ENCODE measurements at regions not wholly inside any gene's neighbourhood (a gene's known extent, or its start where the extent isn't known, plus 50 kb on each side); places are given as distances from the start of the nearest gene placed in this dataset.
"Not testable (repeated sequence)": the region's sequence is repeated elsewhere in the genome, so short reads cannot be mapped to it uniquely, and the experiment has no call there.

- no peak for DNase-seq
Measured at GRCh38 chr14:89067293-89067972, 243.0 kb downstream of the TTC8 start.

GRCh38 chr14:89078021-89078795 lies 253.8 kb downstream of the TTC8 start:
- no peak for DNase-seq

GRCh38 chr14:89085231-89085731 lies 260.8 kb downstream of the TTC8 start:
- no peak for DNase-seq

DNA sequence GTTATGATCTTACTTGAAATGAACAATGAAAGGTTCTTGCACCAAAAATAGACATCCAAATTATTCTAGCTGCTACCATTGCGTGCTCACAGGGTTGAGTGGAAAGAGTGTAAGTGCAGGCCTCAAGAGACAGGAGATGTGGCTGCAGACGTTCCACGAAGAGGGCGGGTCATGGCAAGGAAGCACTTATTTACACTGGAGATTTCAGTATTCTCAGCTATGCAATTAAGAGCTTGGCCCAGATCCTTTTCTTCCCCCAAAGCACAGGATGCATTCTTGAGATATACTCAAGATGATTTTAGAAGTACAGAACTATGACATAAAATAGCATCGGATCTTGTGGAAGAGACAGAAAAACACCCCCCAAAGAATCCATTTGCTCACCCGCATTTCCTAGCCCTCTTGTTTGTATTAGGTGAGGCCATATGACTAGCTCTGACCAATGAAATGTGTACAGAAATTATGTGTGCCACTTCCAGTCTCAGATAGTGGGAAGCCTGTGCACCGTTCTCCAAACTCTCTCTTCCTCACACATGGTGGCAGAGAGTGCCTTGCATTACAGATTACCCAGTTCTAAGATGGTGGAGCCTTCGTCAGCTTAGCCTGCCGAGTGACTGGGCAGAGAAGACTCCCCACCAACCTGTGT lies 261.4 kb downstream of the TTC8 start:
- DNase-seq, result no peak

DNA sequence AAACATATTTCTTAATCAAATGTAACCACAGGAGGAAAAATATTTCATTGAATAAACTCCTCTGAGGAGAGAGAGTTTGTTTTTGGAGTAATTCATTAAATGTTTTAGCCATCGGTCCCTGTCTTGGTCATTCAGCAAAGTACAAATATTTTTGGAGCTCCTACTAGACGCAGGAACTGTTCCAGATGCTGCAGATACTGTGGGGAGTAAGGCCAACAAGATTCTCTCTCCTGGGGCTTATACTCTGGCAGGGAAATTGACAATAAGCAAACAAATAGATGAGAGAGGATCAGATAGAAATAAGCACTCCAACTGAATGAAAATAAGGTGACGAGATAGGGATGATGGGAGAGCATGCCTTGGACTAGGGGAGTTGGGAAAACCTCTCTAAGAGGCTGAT lies 264.1 kb downstream of the TTC8 start:
- no peak for DNase-seq

- no peak for DNase-seq
Measured at GRCh38 chr14:89089330-89089729, 264.9 kb downstream of the TTC8 start.

DNA sequence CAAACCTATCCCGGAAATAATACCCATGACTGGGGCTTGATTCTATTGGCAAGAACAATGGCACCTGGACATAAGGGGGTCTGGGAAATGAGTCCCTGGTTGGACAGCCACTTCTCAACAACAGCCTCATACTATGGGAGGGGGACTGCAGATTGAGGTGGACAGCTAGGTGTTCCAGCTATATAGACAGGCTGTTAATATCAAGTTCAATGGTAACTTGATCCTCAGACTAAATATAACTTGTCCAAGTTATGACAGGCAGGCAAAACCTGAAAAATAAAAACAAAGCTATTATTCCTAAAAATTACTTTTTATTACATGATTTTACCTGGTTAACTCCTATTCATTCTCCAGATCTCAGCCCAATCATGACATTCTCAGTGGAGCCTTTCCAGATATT lies 267.3 kb downstream of the TTC8 start:
- no peak for DNase-seq

GRCh38 chr14:89093083-89093730 lies 268.8 kb downstream of the TTC8 start:
- no peak for DNase-seq

DNA sequence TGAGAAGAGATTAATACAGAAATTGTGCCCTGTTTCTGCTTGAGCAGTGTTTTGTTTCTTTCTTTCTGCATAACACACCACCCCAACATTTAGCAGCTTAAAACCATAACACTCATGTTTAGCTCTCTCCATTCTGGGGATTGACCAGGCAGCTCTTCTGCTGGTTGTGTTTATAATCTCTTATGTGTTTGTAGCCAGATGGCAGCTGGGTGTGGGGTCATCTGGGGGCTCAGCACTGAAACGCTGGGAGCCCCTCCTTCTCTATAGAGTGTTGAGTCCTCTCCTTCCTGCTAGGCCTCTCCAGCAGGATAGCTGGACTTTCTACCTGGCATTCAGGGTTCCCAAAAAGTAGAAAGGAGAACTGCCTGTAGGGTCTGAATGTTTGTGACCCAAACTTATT lies 270.6 kb downstream of the TTC8 start:
- no peak for DNase-seq

DNA sequence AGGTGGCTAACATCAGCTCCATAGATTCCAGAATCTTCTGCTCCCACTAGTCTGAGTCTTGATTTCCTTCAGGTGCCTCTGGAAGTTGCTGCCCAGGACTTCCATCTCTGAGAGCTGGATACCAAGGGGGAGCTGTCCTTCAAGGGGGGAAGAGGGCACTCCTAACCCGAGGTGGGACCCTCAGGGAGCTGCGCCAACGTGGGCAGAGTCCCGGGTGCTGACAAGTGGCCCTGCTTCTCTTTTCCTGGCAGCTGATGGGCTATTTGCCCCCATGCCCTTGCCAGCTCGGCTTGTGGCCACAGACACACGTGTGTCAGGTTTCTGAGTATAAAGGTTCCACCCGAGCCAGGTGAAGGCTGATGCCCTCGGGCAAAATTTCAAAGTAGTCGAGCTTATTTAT lies 272.5 kb downstream of the TTC8 start:
- DNase-seq, result no peak

DNA sequence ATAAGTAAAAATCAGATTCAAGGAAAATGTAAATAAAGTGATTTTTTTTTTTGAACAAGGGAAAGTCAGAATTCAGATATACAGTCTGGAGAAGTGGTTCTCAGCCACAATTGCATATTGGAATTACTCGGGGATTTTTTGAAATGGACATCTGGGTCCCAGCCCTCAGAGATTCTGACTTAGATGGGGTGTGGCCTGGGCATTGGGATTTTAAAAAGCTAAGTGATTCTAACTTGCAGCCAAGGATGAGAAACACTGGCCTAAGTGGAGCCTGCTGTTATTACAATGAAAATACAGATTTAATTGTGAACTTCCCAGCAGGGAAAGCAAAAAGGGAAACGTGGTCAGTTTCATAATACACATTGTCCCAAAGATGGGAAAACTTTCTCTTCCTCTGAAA lies 273.8 kb downstream of the TTC8 start:
- DNase-seq, result no peak

DNA sequence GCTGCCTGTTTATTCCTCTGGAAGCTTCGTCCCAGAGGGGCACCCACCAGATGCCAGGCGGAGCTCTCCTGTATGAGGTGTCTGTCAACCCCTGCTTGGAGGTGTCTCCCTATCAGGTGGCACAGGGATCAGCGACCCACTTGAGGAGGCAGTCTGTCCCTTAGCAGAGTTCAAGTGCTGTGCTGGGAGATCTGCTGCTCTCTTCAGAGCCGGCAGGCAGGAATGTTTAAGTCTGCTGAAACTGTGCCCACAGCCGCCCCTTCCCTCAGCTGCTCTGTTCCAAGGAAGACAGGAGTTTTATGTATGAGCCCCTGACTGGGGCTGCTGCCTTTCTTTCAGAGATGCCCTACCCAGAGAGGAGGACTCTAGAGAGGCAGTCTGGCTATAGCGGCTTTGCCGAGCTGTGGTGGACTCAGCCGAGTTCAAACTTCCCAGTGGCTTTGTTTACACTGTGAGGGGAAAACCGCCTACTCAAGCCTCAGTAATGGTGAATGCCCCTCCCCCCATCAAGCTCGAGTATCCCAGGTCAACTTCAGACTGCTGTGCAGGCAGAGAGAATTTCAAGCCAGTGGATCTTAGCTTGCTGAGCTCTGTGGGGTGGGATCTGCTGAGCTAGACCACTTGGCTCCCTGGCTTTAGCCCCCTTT lies 279.8 kb downstream of the TTC8 start:
- DNase-seq, result not testable (repeated sequence)

GRCh38 chr14:89104861-89105260 lies 280.4 kb downstream of the TTC8 start:
- DNase-seq, result not testable (repeated sequence)
